ENCODE measurements at regions not wholly inside any gene's neighbourhood (a gene's known extent, or its start where the extent isn't known, plus 50 kb on each side); places are given as distances from the start of the nearest gene placed in this dataset.

GRCh38 chr10:55397777-55398496 lies 596.9 kb upstream of the PCDH15 start:
- TF ChIP-seq CTCF (IDR thresholded peaks at IDR 0.05), result no peak
- CTCF ChIA-PET, result no interaction called here
- Mint-ChIP-seq H3K27ac (no peak overlapping the region), H3K36me3 (ENCODE audit: low read depth) (no peaks in the 10 kb centered on the region), H3K9me3 (no peaks in the 10 kb centered on the region), H3K4me3 (no peak overlapping the region), H3K27me3 (no peaks in the 10 kb centered on the region), H3K4me1 (no peaks in the 10 kb centered on the region)
- ATAC-seq (ENCODE audit: low read depth), result no peak
- POLR2A ChIA-PET, result no interaction called here
- no peak for DNase-seq
- intact Hi-C loops (cut with micrococcal nuclease), result no loop called here

- Mint-ChIP-seq H3K27ac (no peak overlapping the region), H3K4me1 (no peaks in the 10 kb centered on the region), H3K9me3 (no peaks in the 10 kb centered on the region)
These were observed 577.2 kb upstream of the PCDH15 start for GRCh38 chr10:55378196-55378595.

GRCh38 chr10:55374917-55375316 lies 573.9 kb upstream of the PCDH15 start:
- ATAC-seq (ENCODE audit: low read depth), result no peak
- no peak overlapping the region for H3K27ac Mint-ChIP-seq
- intact Hi-C loops (cut with micrococcal nuclease), result no loop called here
- H3K4me1 Mint-ChIP-seq, result no peaks in the 10 kb centered on the region
- no peaks in the 10 kb centered on the region for H3K9me3 Mint-ChIP-seq
- TF ChIP-seq CTCF (IDR thresholded peaks at IDR 0.05), result no peak
- no peak for DNase-seq
- ChIA-PET POLR2A (no interaction called here), CTCF (no interaction called here)
- H3K27me3 Mint-ChIP-seq, result no peaks in the 10 kb centered on the region
- H3K4me3 Mint-ChIP-seq, result no peak overlapping the region
- no peaks in the 10 kb centered on the region for H3K36me3 Mint-ChIP-seq (ENCODE audit: low read depth)

More at GRCh38 chr10:55378196-55378595, 577.2 kb upstream of the PCDH15 start:
- ATAC-seq (ENCODE audit: low read depth), result no peak
- no peak overlapping the region for H3K4me3 Mint-ChIP-seq
- intact Hi-C loops (cut with micrococcal nuclease), result no loop called here
- no peak for DNase-seq
- no peak for TF ChIP-seq CTCF (IDR thresholded peaks at IDR 0.05)
- H3K27me3 Mint-ChIP-seq, result no peaks in the 10 kb centered on the region
- H3K36me3 Mint-ChIP-seq (ENCODE audit: low read depth), result no peaks in the 10 kb centered on the region
- ChIA-PET CTCF (no interaction called here), POLR2A (no interaction called here)

DNA sequence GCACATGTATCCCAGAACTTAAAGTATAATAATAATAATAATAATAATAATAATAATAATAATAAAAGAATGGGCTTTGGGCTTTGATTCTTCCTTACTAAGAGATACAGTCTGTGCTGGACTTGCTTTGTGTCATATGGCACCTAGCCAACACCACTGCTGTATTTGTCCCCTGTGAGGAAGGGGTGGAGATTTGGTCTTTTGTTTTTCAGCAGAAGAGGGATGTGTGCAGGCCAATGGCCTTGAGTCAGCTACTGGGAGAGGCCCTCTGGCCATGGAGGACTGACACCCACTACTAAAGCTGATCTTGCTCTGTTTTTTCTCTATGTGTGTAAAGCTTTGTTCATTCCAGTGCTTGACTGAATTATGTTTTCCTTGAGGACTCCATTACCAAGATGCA lies 573.0 kb upstream of the PCDH15 start:
- POLR2A ChIA-PET, result no interaction called here
- Mint-ChIP-seq H3K9me3 (no peaks in the 10 kb centered on the region), H3K27ac (no peak overlapping the region), H3K4me1 (no peaks in the 10 kb centered on the region), H3K36me3 (ENCODE audit: low read depth) (no peaks in the 10 kb centered on the region), H3K27me3 (no peaks in the 10 kb centered on the region), H3K4me3 (no peak overlapping the region)
- no peak for ATAC-seq (ENCODE audit: low read depth)
- intact Hi-C loops (cut with micrococcal nuclease), result no loop called here
- no peak for DNase-seq
- no peak for TF ChIP-seq CTCF (IDR thresholded peaks at IDR 0.05)
- CTCF ChIA-PET, result no interaction called here

GRCh38 chr10:55369670-55370420 lies 568.8 kb upstream of the PCDH15 start:
- ChIA-PET CTCF (no interaction called here), POLR2A (no interaction called here)
- intact Hi-C loops (cut with micrococcal nuclease), result no loop called here
- Mint-ChIP-seq H3K4me1 (no peaks in the 10 kb centered on the region), H3K9me3 (no peaks in the 10 kb centered on the region), H3K27ac (no peak overlapping the region), H3K27me3 (no peaks in the 10 kb centered on the region), H3K36me3 (ENCODE audit: low read depth) (no peaks in the 10 kb centered on the region), H3K4me3 (no peak overlapping the region)
- TF ChIP-seq CTCF (IDR thresholded peaks at IDR 0.05), result no peak
- DNase-seq, result no peak
- no peak for ATAC-seq (ENCODE audit: low read depth)

Measured in activated B cell treated with CpG ODN at 0.5 μM for 24 hours (primary cell).